NCI-H2081 treated with DMSO at 0.1 percent for 48 hours (cell line): ENCODE measurements at regions not wholly inside any gene's neighbourhood (a gene's known extent, or its start where the extent isn't known, plus 50 kb on each side); places are given as distances from the start of the nearest gene placed in this dataset.

Source experiments
- DNase-seq: peaks from one replicate; lab custom pipeline; 2025; lab: John Stamatoyannopoulos, UW

DNA sequence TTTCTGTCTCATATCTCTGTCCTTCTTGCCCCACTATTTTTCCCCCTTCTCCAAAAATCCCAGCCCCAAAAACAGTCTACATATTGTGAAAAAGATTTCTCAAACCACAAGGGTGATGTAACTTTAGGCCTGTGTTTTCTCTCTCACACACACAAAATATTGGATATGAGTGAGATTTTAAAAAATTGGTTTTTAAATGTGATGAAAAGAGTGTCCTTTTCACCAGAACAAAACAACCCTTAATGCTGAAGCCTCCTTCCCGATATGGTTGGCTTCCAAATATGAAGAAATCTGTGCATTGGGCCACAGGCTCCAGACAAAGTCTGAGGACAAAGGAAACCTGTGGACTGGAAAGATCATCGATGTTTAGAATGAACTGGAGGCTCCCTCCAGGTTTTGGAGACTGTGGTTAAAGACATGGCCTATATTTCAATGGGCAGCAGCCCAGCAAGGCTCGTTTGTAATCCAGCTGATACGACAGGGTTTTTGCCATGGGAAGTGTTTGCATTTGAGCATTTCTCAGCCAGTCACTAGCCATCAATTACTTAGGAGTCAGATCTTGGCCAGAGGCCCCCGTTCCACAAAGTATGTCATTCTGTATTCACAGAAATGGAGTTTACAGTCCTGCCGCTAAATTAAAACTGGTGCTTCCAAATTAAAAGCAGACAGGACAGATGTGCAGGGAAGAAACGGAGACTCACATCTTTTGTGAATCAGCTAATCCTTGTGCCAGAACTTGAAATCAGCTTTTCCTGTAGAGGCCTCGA, 546.3 kb downstream of the EBF1 start:
- DNase-seq, result no peak

- DNase-seq, result no peak
These were observed 547.5 kb downstream of the EBF1 start for GRCh38 chr5:158552241-158552640.

DNA sequence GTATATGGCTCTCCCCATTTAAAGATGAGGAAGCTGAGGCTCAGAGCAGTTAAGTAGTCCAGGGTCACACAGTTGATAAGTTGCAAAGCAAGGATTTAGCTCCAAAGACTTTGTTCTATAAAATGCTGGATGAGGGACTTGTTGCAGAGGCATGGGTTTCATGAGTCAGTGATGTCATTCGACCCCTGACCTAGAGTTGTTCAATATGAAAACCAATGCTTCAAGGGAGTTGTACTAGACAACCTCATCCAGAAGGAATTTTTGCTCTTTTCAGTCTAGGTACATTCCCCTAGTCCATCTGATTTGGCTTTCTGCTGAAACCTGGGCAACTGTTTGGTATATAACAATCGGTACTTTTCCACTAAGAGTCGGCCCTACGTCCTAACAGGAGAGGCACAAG, 550.4 kb downstream of the EBF1 start:
- DNase-seq, result no peak

GRCh38 chr5:158546748-158547147, 553.0 kb downstream of the EBF1 start:
- DNase-seq, result no peak

DNA sequence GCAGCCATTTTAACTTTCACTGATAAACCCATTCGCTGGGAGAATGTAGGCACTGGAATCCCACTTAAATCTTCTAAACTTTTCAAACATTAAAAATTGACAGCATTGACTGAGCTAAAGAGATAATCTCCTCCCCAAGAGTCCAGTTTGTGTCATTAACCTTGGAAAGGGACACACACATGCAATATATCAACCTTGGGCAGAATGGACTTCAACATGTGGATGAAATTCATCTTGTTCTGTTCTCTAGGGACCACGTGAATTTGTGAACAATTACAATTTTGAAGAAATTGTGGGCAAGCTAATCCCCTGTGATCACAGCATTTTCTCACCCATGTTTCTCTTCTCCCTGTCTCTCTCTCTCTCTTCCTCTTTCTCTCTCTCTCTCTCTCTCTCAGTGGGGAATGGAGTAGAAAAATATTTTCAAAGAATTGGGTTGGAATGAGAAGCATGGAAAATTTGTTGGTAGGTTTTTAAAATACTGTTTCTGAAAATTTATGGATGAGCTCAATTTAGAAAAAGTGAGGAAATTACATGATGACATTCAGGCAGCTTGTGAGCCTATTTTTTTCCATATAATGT, 553.7 kb downstream of the EBF1 start:
- no peak for DNase-seq

DNA sequence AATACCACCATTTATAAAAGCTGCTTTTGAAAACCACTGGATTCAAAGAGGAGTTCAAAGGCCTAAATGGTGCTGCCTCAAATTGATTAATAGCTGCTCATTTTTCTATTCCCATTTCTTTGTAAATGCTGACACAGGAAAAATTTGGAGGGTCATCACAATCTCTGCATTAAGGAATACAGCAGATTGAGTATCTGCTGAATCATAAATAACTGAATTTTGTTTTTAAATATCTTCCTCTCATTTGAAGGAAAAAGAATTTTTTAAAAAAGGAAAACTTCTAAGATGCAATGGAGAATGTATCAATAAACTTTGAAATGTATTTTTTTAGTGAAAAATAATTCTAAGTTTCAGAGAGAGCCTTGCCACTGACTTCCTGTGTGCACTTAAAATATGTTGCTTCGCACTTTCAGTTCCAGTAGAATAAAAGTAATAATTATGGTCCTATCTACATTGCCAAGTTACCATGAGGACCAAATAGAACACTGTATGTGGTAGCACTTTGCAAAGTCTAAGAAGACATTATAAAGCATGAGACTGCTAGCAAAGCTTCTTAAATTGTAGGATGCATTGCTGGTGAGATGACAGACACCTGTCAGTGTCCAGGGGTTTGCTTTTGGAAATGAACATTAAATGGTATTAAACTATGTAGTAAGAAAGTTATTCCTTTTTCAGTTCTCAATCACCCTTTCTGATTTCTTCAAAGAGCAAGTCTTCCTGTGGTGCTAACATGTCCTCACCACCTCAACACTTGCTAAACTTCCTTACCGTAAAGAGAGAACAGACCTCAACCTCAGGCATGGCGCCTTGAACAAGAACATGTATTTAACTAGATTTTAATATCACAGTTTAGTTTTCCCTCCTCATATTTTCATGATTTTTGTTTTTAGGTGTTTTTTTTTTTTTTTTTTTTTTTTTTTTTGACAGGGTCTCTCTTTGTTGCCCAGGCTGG, 555.1 kb downstream of the EBF1 start:
- no peak for DNase-seq

DNA sequence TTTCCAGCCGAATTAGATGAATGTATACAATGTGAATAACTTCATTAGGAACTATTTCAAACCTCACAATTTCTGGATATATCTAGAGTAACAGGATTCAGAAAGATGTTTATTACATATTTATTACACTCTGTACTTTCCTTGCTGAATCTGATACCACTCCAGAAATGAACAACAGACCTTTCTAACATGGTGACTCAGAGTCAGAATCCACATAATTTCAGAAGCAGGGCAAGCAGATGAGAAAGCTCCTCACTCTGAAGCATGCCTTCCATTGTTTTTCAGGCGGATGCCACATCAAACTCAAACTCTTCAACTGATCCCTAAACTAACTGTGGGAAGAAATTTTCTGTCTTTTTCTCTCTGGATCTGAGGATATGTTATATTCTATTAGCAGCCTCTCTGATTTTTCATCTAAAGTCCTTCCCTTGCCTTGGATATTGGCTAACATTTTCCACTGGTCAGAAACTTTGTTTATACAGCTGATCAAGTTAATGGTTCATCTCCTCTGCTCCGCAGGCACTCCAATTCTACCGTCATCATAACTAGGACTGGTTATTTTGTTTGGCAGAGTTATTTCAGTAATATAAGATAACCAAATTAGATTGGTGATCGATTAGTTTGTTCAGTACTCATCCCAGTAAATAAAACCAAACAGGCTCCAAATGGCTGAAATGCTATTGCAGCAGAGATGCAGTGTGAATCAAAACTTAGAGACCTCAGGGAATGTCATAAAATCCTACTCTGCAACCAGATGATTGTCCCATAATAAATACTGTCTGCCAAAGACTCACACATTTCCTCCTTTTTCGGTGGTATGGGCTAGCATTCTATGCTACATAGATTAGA, 556.0 kb downstream of the EBF1 start:
- no peak for DNase-seq

- no peak for DNase-seq
These were observed 558.0 kb downstream of the EBF1 start for GRCh38 chr5:158541536-158542297.

DNA sequence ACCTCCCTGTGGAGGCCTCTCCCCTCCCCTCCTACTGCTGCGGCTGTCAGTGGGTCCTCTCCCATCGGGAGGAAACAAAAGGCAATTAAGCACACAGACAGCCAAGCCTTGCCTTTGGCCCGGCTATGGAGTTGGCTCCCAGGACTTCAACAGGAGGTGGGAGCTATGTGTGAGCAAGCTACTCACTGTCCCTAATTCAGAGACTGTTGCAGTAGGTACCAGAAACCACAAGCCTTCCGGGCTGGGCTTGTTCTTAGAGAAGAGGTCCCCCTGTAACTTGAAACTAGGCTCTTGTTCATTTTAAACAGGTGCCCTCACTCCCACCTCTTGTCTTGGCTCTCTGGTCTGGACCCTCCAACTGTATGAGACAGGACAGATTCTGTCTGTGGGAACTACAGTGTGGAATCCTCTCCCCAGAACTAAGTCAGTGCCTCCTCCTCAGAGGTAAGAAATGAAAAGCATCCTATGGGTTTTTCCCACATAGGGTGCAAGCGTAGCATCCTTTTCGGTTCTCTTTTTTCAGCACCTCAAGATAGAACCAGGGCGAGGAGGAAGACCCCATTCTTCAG, 561.1 kb downstream of the EBF1 start:
- DNase-seq, result no peak

DNA sequence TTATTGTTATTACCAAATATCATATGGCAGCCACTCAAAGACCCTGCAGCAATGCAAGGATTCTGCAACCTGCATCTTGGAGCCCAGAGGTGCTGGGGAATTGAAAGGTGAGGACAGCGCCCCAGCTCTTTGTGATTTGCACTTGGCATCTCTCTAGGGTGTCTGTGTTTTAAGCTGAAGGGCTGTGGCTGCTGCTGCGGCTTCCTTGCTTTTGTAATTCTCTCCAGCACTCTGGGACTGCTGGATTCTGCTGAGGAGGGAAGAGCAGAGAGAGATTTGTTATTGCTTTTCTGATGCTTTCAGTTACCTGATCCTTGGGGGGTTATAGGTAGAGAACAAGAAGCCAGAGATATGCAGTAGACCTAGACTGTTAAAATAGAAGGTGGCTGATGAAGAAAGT, 562.4 kb downstream of the EBF1 start:
- no peak for DNase-seq

- DNase-seq, result no peak
These were observed 565.5 kb downstream of the EBF1 start for GRCh38 chr5:158534203-158534602.

DNA sequence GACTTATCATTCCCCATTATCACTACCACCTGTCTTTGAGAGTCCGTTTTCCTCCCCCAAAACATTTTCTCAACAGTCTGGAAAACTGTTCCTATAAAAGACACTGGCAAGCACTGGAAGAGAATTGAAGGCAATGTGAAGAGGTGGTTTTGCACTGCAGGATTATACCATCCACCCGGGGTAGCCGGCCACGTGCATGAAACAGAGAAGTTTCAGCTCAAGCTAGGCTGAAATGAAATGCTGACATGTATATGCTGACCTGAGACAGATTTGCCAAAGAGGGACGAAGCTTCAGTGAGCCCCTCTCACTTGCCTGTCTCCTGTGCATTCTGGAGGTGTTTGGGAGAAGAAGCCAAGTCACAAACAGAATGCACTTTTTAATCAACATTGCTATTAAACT, 567.0 kb downstream of the EBF1 start:
- DNase-seq, result no peak

- DNase-seq, result no peak
These were observed 567.9 kb downstream of the EBF1 start for GRCh38 chr5:158531860-158532259.

- DNase-seq, result no peak
These were observed 569.6 kb downstream of the EBF1 start for GRCh38 chr5:158530115-158530514.

- no peak for DNase-seq
These were observed 570.3 kb downstream of the EBF1 start for GRCh38 chr5:158529454-158529853.

DNA sequence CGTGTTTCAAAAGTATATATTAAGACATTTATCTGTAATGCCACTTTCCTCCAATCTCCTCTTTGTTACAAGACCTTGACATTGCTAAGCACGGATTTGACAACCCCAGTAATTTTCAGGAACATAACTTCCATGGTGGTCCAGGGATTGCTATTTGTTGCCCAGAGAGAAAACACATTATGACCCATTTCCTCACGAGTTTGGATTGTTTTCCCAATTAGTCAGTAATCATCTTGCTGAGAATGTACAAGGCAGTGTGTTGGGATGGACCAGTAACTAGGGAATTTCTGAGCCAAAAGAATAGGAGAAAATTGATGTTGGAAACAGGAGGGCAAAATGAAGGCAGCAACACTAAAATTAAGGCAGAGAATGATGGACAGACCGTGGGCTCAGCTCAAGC, 574.1 kb downstream of the EBF1 start:
- DNase-seq, result no peak

- no peak for DNase-seq
These were observed 575.6 kb downstream of the EBF1 start for GRCh38 chr5:158524070-158524469.

DNA sequence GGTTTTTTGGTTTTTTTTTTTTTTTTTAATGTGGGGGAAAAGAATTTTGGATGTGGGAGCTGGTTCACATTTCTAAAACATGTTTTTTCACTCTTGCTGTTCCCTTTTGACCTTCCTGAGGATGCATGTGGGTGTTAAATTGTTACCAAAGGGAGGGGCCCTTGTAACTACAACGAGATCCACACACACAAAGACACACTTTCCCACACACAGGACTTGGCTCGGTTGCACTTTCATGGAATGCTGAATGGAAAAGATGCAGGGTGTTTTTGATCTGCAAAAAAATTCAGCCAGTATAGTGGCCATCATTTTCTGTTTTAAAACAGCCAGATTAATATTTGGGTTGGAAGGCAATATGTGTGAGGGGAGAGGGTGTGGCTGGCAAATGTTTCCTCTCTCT, 576.9 kb downstream of the EBF1 start:
- DNase-seq, result no peak

GRCh38 chr5:158521995-158522394, 577.7 kb downstream of the EBF1 start:
- no peak for DNase-seq

DNA sequence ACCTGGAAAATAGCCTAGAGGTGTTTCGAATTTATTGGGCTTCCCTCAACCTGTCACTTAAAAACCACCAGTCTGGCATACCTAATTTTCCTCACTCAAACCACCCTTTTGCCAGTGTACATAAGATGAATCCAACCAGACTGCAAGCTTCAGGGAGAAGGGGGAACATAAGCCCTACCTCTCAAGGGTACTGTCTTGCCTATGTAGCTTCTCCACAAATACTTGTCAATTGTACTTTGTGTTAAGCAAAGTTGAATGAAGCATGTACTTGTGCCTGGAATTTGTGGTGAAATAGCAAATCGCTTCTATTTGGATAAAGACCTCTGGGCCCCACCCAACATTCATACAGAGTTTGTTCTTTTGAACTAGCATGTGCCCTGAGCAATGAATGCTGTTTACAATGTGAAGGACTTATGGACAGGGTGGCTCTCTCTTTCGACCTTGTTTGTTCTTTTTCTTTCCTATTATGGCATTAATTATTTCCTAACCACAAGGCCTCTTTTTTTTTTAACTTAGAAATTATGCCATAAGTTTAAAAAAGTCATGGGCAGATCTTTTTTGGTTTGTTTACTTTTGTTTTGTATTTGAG, 580.2 kb downstream of the EBF1 start:
- no peak for DNase-seq
